ENCODE measurements at regions not wholly inside any gene's neighbourhood (a gene's known extent, or its start where the extent isn't known, plus 50 kb on each side); places are given as distances from the start of the nearest gene placed in this dataset.
A peak's percentile ranks its signal among the peaks of the same experiment; 100 is the strongest.

- H3K79me2 ChIP-seq (replicated peaks; ENCODE audit: insufficient read depth, low read length), result no peaks in the 10 kb centered on the region
- H3K27me3 ChIP-seq (ENCODE audit: insufficient read depth, low read depth, low read length), result peaks cover 3% of the 10 kb centered on the region
- no peaks in the 10 kb centered on the region for H3K9me3 ChIP-seq (ENCODE audit: low read length)
- H3K4me3 ChIP-seq (ENCODE audit: low read length), result no peak overlapping the region
- H3K9me2 ChIP-seq (ENCODE audit: insufficient read depth, low read length), result no peaks in the 10 kb centered on the region
- H3F3A ChIP-seq (ENCODE audit: insufficient read depth, low read length, poor library complexity, severe bottlenecking), result no peaks in the 10 kb centered on the region
- TF ChIP-seq CTCF (IDR thresholded peaks at IDR 0.05; ENCODE audit: poor library complexity, severe bottlenecking) (no peak), TAF1 (IDR thresholded peaks at IDR 0.05; ENCODE audit: low read depth) (no peak), SMC3 (conservative IDR thresholded peaks at IDR 0.05; ENCODE audit: poor library complexity) (no peak), RAD21 (conservative IDR thresholded peaks at IDR 0.05) (no peak), EP300 (conservative IDR thresholded peaks at IDR 0.05; ENCODE audit: poor library complexity, severe bottlenecking) (no peak), POLR2AphosphoS5 (IDR thresholded peaks at IDR 0.05) (no peak), MXI1 (conservative IDR thresholded peaks at IDR 0.05; ENCODE audit: poor library complexity, severe bottlenecking) (no peak), EZH2 (IDR thresholded peaks at IDR 0.05; ENCODE audit: borderline replicate concordance, insufficient read depth, low read length, poor library complexity, severe bottlenecking) (no peak), REST (IDR thresholded peaks at IDR 0.05; ENCODE audit: borderline replicate concordance) (no peak)
- no peak overlapping the region for H3K4me2 ChIP-seq (ENCODE audit: low read length)
- H3K9ac ChIP-seq (ENCODE audit: low read length), result no peak overlapping the region
- no peaks in the 10 kb centered on the region for H4K20me1 ChIP-seq (ENCODE audit: insufficient read depth)
- H3K36me3 ChIP-seq (ENCODE audit: insufficient read depth, low read length), result no peaks in the 10 kb centered on the region
- no peak overlapping the region for H2AFZ ChIP-seq (ENCODE audit: low read depth, low read length)
- no peak overlapping the region for H3K27ac ChIP-seq (ENCODE audit: low read length)
These were observed 89.4 kb upstream of the OPRM1 start for GRCh38 chr6:153949616-153950015.

- Histone ChIP-seq H3K9ac (ENCODE audit: low read length) (no peak overlapping the region), H3K79me2 (replicated peaks; ENCODE audit: insufficient read depth, low read length) (no peaks in the 10 kb centered on the region), H2AFZ (ENCODE audit: low read depth, low read length) (no peak overlapping the region), H3K9me2 (ENCODE audit: insufficient read depth, low read length) (no peaks in the 10 kb centered on the region), H4K20me1 (ENCODE audit: insufficient read depth) (no peaks in the 10 kb centered on the region), H3K36me3 (ENCODE audit: insufficient read depth, low read length) (no peaks in the 10 kb centered on the region), H3K4me2 (ENCODE audit: low read length) (no peak overlapping the region), H3K4me3 (ENCODE audit: low read length) (no peak overlapping the region), H3K27ac (ENCODE audit: low read length) (no peak overlapping the region), H3F3A (ENCODE audit: insufficient read depth, low read length, poor library complexity, severe bottlenecking) (no peaks in the 10 kb centered on the region), H3K27me3 (ENCODE audit: insufficient read depth, low read depth, low read length) (peaks cover 3% of the 10 kb centered on the region), H3K9me3 (ENCODE audit: low read length) (no peaks in the 10 kb centered on the region)
- TF ChIP-seq SMC3 (conservative IDR thresholded peaks at IDR 0.05; ENCODE audit: poor library complexity), result peak; percentile 82
- TF ChIP-seq CTCF (IDR thresholded peaks at IDR 0.05; ENCODE audit: poor library complexity, severe bottlenecking), result peak; percentile 86
- TF ChIP-seq EZH2 (IDR thresholded peaks at IDR 0.05; ENCODE audit: borderline replicate concordance, insufficient read depth, low read length, poor library complexity, severe bottlenecking), result no peak
- TF ChIP-seq RAD21 (conservative IDR thresholded peaks at IDR 0.05), result peak; percentile 87
- no peak for TF ChIP-seq EP300 (conservative IDR thresholded peaks at IDR 0.05; ENCODE audit: poor library complexity, severe bottlenecking)
- TF ChIP-seq REST (IDR thresholded peaks at IDR 0.05; ENCODE audit: borderline replicate concordance), result no peak
- no peak for TF ChIP-seq MXI1 (conservative IDR thresholded peaks at IDR 0.05; ENCODE audit: poor library complexity, severe bottlenecking)
These were observed 91.1 kb upstream of the OPRM1 start for GRCh38 chr6:153947808-153948447.

All from neural cell (in vitro differentiated cells).